Heart left ventricle (tissue), 16 donors: ENCODE measurements at regions not wholly inside any gene's neighbourhood (a gene's known extent, or its start where the extent isn't known, plus 50 kb on each side); places are given as distances from the start of the nearest gene placed in this dataset.

Experiments used
- ATAC-seq, 4 donors: fragments of 200-7000 bp; cut with Tn5 transposase; one replicate each; pipeline ENCODE4 v1.9.1; 2020 to 2022; ENCODE audit warnings: moderate library complexity in 4 of 4, mild to moderate bottlenecking in 3 of 4, moderate number of reproducible peaks in 1 of 4
- DNase-seq, 5 donors: peaks; one replicate each; pipeline ENCODE4 v3.0.0-alpha.2; 2020
- H3K27ac ChIP-seq, 12 donors: fragments of 200-600 bp; sonication (generic) in 4 of 12; one replicate each; pipeline versions ENCODE4 v1.5.0 to v1.8.0; 2016 to 2022; ENCODE audit warnings: mild to moderate bottlenecking in 2 of 12
- H3K27me3 ChIP-seq, 9 donors: fragments of 200-600 bp; sonication (generic) in 2 of 9; one replicate each; pipeline versions ENCODE4 v1.5.1 to v1.8.0; 2016 to 2022; ENCODE audit warnings: mild to moderate bottlenecking in 3 of 9
- H3K36me3 ChIP-seq, 9 donors: fragments of 200-600 bp; sonication (generic) in 2 of 9; one replicate each; pipeline versions ENCODE4 v1.5.0 to v1.8.0; 2018 to 2022; ENCODE audit warnings: mild to moderate bottlenecking in 2 of 9
- H3K4me1 ChIP-seq, 12 donors: fragments of 200-600 bp; sonication (generic) in 4 of 12; one replicate each; pipeline versions ENCODE4 v1.5.0 to v1.8.0; 2016 to 2022; ENCODE audit warnings: mild to moderate bottlenecking in 3 of 12
- H3K4me3 ChIP-seq, 12 donors: fragments of 200-600 bp; sonication (generic) in 4 of 12; one replicate each; pipeline versions ENCODE4 v1.5.0 to v1.8.0; 2017 to 2022; ENCODE audit warnings: mild to moderate bottlenecking in 9 of 12, moderate library complexity in 4 of 12
- H3K9me3 ChIP-seq, 12 donors: fragments of 200-600 bp; sonication (generic) in 4 of 12; one replicate each; pipeline versions ENCODE4 v1.5.0 to v1.8.0; 2016 to 2022; ENCODE audit warnings: mild to moderate bottlenecking in 1 of 12
- CTCF ChIP-seq, 12 donors: fragments of 200-600 bp; sonication (generic) in 4 of 12; IDR thresholded peaks; one replicate each; pipeline versions ENCODE4 v1.5.0 to v1.8.0; 2018 to 2022; ENCODE audit warnings: antibody characterized with exemption in 12 of 12, mild to moderate bottlenecking in 5 of 12
- POLR2A ChIP-seq, 2 donors: fragments of 450-650 bp; IDR thresholded peaks; one replicate each; pipeline ENCODE4 v1.6.1; 2017; ENCODE audit warnings: antibody characterized with exemption in 2 of 2, mild to moderate bottlenecking in 2 of 2, moderate library complexity in 2 of 2
- WGBS, 4 donors: extraction: QIAGEN DNeasy Blood & Tissue Kit in 2 of 4; methylation state at CpG; one replicate each; pipeline versions ENCODE4 v1.1.5 to v1.1.7; 2013 to 2018; 5-methylcytosine and 5-hydroxymethylcytosine counted together
- intact Hi-C, 10 donors: fragments of 100-400 bp; cut with DNase I; formaldehyde crosslinking; loops; one replicate each; pipeline versions ENCODE4 v1.11.1 to v1.14.2; 2022
- donor health status: ischemic (EF 13 %, LVEDD 7.1; RV severe dilation, severe dysfunction).
- donor health status: healthy with polysubstance abuse.
- donor health status: DM: no; HTN: yes; CAD: no.
- donor health status: DM: no; HTN: no; CAD: no.
- donor health status: ischemic (EF 25% LVEDD 6.9; RV normal size, moderate dysfunction).
- donor health status: ischemic (EF 25% LVEDD 5.7; RV mildly dilated, moderate dysfunction).
- donor health status: healthy.
- donor health status: DM: yes; HTN: yes; CAD: no.
- donor health status: ischemic (EF 35%, LVEDD 5.7; RV mildly dilated, moderate dysfunction).
- donor health status: nonischemic (EF 11% LVEDD 7.7; RV severe dilation, severe dysfunction).
- donor health status: DM: yes; HTN: yes; CAD: no.
- donor health status: PGD.
- donor health status: ischemic (EF 29% LVEDD 5.4; RV normal size, mild dysfunction).
- donor health status: nonischemic (EF 23%, LVEDD 6.1; RV moderate dilation, normal function).

GRCh38 chr3:95226437-95226836 is 1163.6 kb downstream of the NSUN3 start:
- WGBS, 4 donors, result 69 to 91% (median 75%) methylated on average over 5 of the region's 5 CpGs
- ATAC-seq, result no peak
- no peak for TF ChIP-seq POLR2A (IDR thresholded peaks at IDR 0.05)
- TF ChIP-seq CTCF (IDR thresholded peaks at IDR 0.05), result no peak
- Histone ChIP-seq H3K27me3 (no peaks in the 10 kb centered on the region), H3K9me3 (peaks cover 0 to 12% (median 0%) of the 10 kb centered on the region in 12 donors), H3K36me3 (no peaks in the 10 kb centered on the region), H3K4me3 (no peak overlapping the region), H3K27ac (no peak overlapping the region), H3K4me1 (no peaks in the 10 kb centered on the region)
- intact Hi-C loops, result no loop called here
- no peak for DNase-seq

GRCh38 chr3:95227092-95227491 is 1164.2 kb downstream of the NSUN3 start:
- WGBS, 4 donors, result 73 to 88% (median 84%) methylated on average over 4 of the region's 4 CpGs
- Histone ChIP-seq H3K9me3 (peaks cover 0 to 12% (median 0%) of the 10 kb centered on the region in 12 donors), H3K4me1 (no peaks in the 10 kb centered on the region), H3K36me3 (no peaks in the 10 kb centered on the region), H3K4me3 (no peak overlapping the region), H3K27me3 (no peaks in the 10 kb centered on the region), H3K27ac (no peak overlapping the region)
- ATAC-seq (no peak), DNase-seq (no peak)
- TF ChIP-seq CTCF (IDR thresholded peaks at IDR 0.05), result no peak
- TF ChIP-seq POLR2A (IDR thresholded peaks at IDR 0.05), result no peak
- intact Hi-C loops, result no loop called here

- H3K27me3 ChIP-seq, result no peaks in the 10 kb centered on the region
- H3K27ac ChIP-seq, result no peak overlapping the region
- TF ChIP-seq POLR2A (IDR thresholded peaks at IDR 0.05), result no peak
- TF ChIP-seq CTCF (IDR thresholded peaks at IDR 0.05), result no peak
- H3K4me1 ChIP-seq, result no peaks in the 10 kb centered on the region
- no peaks in the 10 kb centered on the region for H3K36me3 ChIP-seq
- H3K4me3 ChIP-seq, result no peak overlapping the region
- H3K9me3 ChIP-seq, result peaks cover 0 to 12% (median 0%) of the 10 kb centered on the region in 12 donors
- intact Hi-C loops, result no loop called here
- ATAC-seq (no peak), DNase-seq (no peak)
- 88 to 92% (median 91%) methylated on average over 7 of the region's 7 CpGs for WGBS, 4 donors
These were observed 1165.6 kb downstream of the NSUN3 start for GRCh38 chr3:95228416-95228815.

- Histone ChIP-seq H3K36me3 (no peaks in the 10 kb centered on the region), H3K4me3 (no peak overlapping the region), H3K27me3 (no peaks in the 10 kb centered on the region), H3K4me1 (no peaks in the 10 kb centered on the region), H3K9me3 (peaks cover 0 to 3% (median 0%) of the 10 kb centered on the region in 12 donors), H3K27ac (no peak overlapping the region)
- no peak for TF ChIP-seq CTCF (IDR thresholded peaks at IDR 0.05)
- no peak for TF ChIP-seq POLR2A (IDR thresholded peaks at IDR 0.05)
- intact Hi-C loops, result no loop called here
- DNase-seq (no peak), ATAC-seq (no peak)
These were observed 1173.1 kb downstream of the NSUN3 start for GRCh38 chr3:95235916-95236315.
